Endodermal cell (in vitro differentiated cells): ENCODE measurements at regions not wholly inside any gene's neighbourhood (a gene's known extent, or its start where the extent isn't known, plus 50 kb on each side); places are given as distances from the start of the nearest gene placed in this dataset.

ENCODE experiments used
- DNase-seq: peaks from one replicate; pipeline ENCODE4 v3.0.0-alpha.2; 2017
- H3K27ac ChIP-seq: 2 replicates; pipeline ENCODE4 v1.5.1; 2013; ENCODE audit warnings: mild to moderate bottlenecking, low read depth, low read length, moderate library complexity
- H3K27me3 ChIP-seq: 2 replicates; pipeline ENCODE4 v1.6.1; 2013; ENCODE audit warnings: mild to moderate bottlenecking, low read length, moderate library complexity; ENCODE audit not compliant: insufficient read depth, control insufficient read depth, poor library complexity, severe bottlenecking
- H3K36me3 ChIP-seq: 2 replicates; pipeline ENCODE4 v1.7.0; 2013; ENCODE audit warnings: mild to moderate bottlenecking, low read length, moderate library complexity; ENCODE audit not compliant: control insufficient read depth, insufficient read depth
- H3K4me1 ChIP-seq: one replicate; pipeline ENCODE4 v1.7.0; 2013; ENCODE audit warnings: low read length; ENCODE audit not compliant: control insufficient read depth, insufficient read depth
- H3K4me3 ChIP-seq: 2 replicates; pipeline ENCODE4 v1.5.1; 2013; ENCODE audit warnings: mild to moderate bottlenecking, low read length, moderate library complexity
- H3K9ac ChIP-seq: 2 replicates; pipeline ENCODE4 v1.6.1; 2013; ENCODE audit warnings: mild to moderate bottlenecking, low read length, moderate library complexity; ENCODE audit not compliant: poor library complexity, severe bottlenecking; ENCODE audit errors: extremely low read depth
- H3K9me3 ChIP-seq: 2 replicates; pipeline ENCODE4 v1.6.1; 2013; ENCODE audit warnings: mild to moderate bottlenecking, low read length, moderate library complexity; ENCODE audit not compliant: control insufficient read depth
- H3K27ac Mint-ChIP-seq: 2 replicates; pipeline ENCODE4 v1.8.0; 2020; ENCODE audit warnings: mixed read lengths
- H3K27me3 Mint-ChIP-seq: 2 replicates; pipeline ENCODE4 v1.8.0; 2021; ENCODE audit warnings: mild to moderate bottlenecking, mixed read lengths; ENCODE audit not compliant: insufficient read depth
- H3K36me3 Mint-ChIP-seq: 2 replicates; pipeline ENCODE4 v1.8.0; 2020; ENCODE audit warnings: low read depth, mixed read lengths
- H3K4me1 Mint-ChIP-seq: 2 replicates; pipeline ENCODE4 v1.8.0; 2020; ENCODE audit warnings: mixed read lengths
- H3K4me3 Mint-ChIP-seq: 2 replicates; pipeline ENCODE4 v1.8.0; 2020; ENCODE audit warnings: mild to moderate bottlenecking, moderate library complexity, mixed read lengths
- H3K9me3 Mint-ChIP-seq: 2 replicates; pipeline ENCODE4 v1.8.0; 2020; ENCODE audit warnings: mild to moderate bottlenecking, mixed read lengths
- WGBS, 2 experiments: methylation state at CpG; one replicate each; pipeline versions ENCODE4 v1.1.5 to v1.1.7; 2013; ENCODE audit warnings: missing lambda C conversion rate in 2 of 2, mixed read lengths in 1 of 2; ENCODE audit not compliant: insufficient coverage in 1 of 2, insufficient read length in 1 of 2; 5-methylcytosine and 5-hydroxymethylcytosine counted together
- TF ChIP-seq, protein P1 (sequence below): fragments of 200-600 bp; sonication (generic); conservative IDR thresholded peaks from 2 replicates; pipeline ENCODE4 v1.5.0; 2021; ENCODE audit warnings: antibody characterized with exemption, mild to moderate bottlenecking

DNA sequence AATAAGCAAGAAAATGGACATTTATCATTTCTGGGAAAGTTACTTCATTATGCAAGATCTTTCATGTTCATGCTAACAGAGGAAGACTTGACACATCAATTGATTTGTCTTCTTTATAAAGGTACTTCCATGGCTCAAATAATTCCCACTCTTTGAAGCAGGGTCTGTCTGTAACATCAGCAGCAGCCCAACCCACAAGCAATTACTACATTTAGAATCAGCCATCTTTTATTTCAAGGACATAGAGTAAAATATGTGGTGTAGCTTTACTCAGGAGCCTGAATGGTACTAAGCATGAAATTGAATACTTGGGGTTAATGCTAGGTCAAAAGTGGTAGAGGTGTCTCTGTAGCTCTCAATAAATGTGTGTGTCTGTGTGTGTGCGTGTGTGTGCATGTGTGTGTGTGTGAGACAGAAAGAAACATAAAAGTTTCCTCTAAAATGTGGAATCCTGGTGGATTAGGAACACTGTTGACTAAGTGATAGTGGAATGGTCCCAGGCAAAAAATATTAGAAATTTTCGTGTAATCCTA, 581.1 kb downstream of the CAAP1 start:
- H3K4me3 Mint-ChIP-seq = no peak overlapping the region
- DNase-seq = no peak
- WGBS, 2 experiments = 95% methylated on average over 2 of the region's 2 CpGs; no CpG with 5 or more reads in 1 of the 2 experiments
- no peaks in the 10 kb centered on the region for H3K27me3 Mint-ChIP-seq
- Histone ChIP-seq H3K27ac (no peak overlapping the region), H3K9me3 (no peaks in the 10 kb centered on the region), H3K4me1 (no peaks in the 10 kb centered on the region), H3K27me3 (no peaks in the 10 kb centered on the region), H3K4me3 (no peak overlapping the region), H3K36me3 (no peaks in the 10 kb centered on the region), H3K9ac (no peak overlapping the region)
- H3K27ac Mint-ChIP-seq = no peak overlapping the region
- H3K4me1 Mint-ChIP-seq = peaks cover 2% of the 10 kb centered on the region
- H3K36me3 Mint-ChIP-seq = no peaks in the 10 kb centered on the region
- TF ChIP-seq, protein P1, sequence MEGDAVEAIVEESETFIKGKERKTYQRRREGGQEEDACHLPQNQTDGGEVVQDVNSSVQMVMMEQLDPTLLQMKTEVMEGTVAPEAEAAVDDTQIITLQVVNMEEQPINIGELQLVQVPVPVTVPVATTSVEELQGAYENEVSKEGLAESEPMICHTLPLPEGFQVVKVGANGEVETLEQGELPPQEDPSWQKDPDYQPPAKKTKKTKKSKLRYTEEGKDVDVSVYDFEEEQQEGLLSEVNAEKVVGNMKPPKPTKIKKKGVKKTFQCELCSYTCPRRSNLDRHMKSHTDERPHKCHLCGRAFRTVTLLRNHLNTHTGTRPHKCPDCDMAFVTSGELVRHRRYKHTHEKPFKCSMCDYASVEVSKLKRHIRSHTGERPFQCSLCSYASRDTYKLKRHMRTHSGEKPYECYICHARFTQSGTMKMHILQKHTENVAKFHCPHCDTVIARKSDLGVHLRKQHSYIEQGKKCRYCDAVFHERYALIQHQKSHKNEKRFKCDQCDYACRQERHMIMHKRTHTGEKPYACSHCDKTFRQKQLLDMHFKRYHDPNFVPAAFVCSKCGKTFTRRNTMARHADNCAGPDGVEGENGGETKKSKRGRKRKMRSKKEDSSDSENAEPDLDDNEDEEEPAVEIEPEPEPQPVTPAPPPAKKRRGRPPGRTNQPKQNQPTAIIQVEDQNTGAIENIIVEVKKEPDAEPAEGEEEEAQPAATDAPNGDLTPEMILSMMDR = no peak
- no peaks in the 10 kb centered on the region for H3K9me3 Mint-ChIP-seq

DNA sequence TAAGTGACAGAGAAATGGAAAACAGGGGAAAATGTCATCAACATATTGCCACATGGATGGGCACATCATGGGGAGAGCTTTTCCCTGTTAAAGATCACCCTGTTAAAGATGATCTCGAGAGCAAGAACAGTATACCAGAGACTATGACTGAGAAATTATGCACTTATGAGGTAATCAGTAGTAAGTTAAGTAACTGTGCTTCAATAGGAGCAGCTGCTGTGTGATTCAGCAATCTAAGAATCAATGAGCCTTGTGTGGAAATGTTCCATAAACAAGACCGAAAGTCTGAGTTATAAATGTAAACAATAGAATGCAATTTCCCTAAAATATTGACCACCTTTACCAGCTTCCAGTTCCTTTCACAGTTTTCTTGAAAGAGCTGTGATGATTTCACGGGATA, 582.3 kb downstream of the CAAP1 start:
- H3K36me3 Mint-ChIP-seq = no peaks in the 10 kb centered on the region
- H3K4me3 Mint-ChIP-seq = no peak overlapping the region
- DNase-seq = no peak
- no peaks in the 10 kb centered on the region for H3K9me3 Mint-ChIP-seq
- no peaks in the 10 kb centered on the region for H3K27me3 Mint-ChIP-seq
- H3K27ac ChIP-seq = no peak overlapping the region
- H3K36me3 ChIP-seq = no peaks in the 10 kb centered on the region
- TF ChIP-seq, protein P1 = no peak
- H3K4me1 ChIP-seq = no peaks in the 10 kb centered on the region
- no peak overlapping the region for H3K4me3 ChIP-seq
- no peak overlapping the region for H3K9ac ChIP-seq
- 93% methylated on average over 2 to 3 of the region's 3 CpGs for WGBS, 2 experiments
- no peaks in the 10 kb centered on the region for H3K9me3 ChIP-seq
- H3K27ac Mint-ChIP-seq = no peak overlapping the region
- peaks cover 2% of the 10 kb centered on the region for H3K4me1 Mint-ChIP-seq
- no peaks in the 10 kb centered on the region for H3K27me3 ChIP-seq

DNA sequence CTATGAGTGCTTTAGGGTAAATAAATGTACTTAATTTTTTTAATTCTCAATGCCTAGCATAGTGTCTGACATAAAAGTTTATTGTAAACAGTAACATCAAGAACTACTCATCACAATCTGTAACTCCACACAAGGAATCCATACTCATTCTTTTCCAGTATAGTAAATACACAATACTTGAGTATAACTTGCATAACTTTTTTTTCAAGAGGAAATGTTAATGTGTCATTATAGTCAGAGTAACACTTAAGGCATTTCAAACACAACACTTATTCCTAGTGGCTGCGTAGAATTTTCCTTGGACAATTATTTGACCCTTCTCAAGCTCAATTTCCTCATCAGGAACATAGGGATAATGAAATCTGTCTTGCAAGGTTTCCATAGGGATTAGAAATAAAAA, 584.3 kb downstream of the CAAP1 start:
- no peak overlapping the region for H3K27ac ChIP-seq
- Mint-ChIP-seq H3K4me1 (no peaks in the 10 kb centered on the region), H3K4me3 (no peak overlapping the region), H3K27ac (no peak overlapping the region), H3K36me3 (no peaks in the 10 kb centered on the region), H3K27me3 (no peaks in the 10 kb centered on the region), H3K9me3 (no peaks in the 10 kb centered on the region)
- DNase-seq = no peak
- no peaks in the 10 kb centered on the region for H3K4me1 ChIP-seq
- no peaks in the 10 kb centered on the region for H3K9me3 ChIP-seq
- H3K27me3 ChIP-seq = no peaks in the 10 kb centered on the region
- WGBS, 2 experiments = 94% methylated on average over 1 of the region's 1 CpG; no CpG with 5 or more reads in 1 of the 2 experiments
- H3K4me3 ChIP-seq = no peak overlapping the region
- no peak overlapping the region for H3K9ac ChIP-seq
- no peaks in the 10 kb centered on the region for H3K36me3 ChIP-seq
- TF ChIP-seq, protein P1 = no peak
